ENCODE measurements at regions not wholly inside any gene's neighbourhood (a gene's known extent, or its start where the extent isn't known, plus 50 kb on each side); places are given as distances from the start of the nearest gene placed in this dataset.

GRCh38 chr4:127538016-127538415 is 94.7 kb upstream of the INTU start:
- no peak overlapping the region for H3K4me3 ChIP-seq (ENCODE audit: low read depth, low read length)
- TF ChIP-seq CTCF (IDR thresholded peaks at IDR 0.05; ENCODE audit: borderline replicate concordance, insufficient read depth, low read depth, low read length): no peak

DNA sequence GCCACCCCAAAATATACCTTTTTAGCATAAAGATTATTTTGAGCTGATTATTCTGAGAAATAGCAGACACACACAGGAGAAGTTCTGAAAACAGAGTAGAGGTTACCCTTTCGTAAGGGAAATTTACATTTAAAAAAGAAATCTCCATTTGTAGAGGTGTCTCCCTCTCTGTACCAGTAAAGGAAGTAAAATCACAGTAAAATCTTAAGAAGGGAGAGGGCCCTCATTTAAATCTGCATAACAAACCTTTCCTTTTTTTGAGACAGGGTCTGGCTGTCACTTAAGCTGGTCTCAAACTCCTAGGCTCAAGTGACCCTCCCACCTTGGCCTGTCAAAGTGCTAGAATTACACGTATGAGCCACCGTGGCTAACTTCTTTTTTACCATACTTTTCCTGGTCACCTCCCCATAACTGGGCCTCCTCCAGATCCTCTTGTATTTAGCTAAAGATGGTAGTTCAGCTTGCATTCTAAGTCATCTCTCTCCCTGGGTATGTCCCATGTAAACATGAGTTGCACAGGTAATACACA is 92.2 kb upstream of the INTU start:
- no peak for TF ChIP-seq CTCF (IDR thresholded peaks at IDR 0.05; ENCODE audit: borderline replicate concordance, insufficient read depth, low read depth, low read length)

DNA sequence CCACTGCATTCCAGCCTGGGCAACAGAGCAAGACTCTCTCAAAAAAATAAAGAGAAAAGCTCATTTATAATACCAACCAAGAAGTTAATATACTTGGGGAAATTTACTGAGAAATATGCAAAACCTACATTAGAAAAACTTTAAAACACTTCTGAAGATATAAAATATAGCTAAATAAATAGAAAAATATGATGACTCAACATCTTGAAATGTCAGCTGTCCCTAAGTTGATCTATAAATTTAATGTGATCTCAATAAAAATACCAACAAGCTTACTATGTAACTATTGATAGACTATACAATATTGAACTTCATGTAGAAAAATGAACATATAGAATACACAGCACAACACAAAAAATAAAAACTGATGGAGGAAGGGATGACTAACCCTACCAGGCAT is 87.5 kb upstream of the INTU start:
- no peak overlapping the region for H3K4me3 ChIP-seq (ENCODE audit: low read depth, low read length)
- no peak for TF ChIP-seq CTCF (IDR thresholded peaks at IDR 0.05; ENCODE audit: borderline replicate concordance, insufficient read depth, low read depth, low read length)

More for the DNA sequence above, 92.2 kb upstream of the INTU start:
- no peak overlapping the region for H3K4me3 ChIP-seq (ENCODE audit: low read depth, low read length)

- no peak for TF ChIP-seq CTCF (IDR thresholded peaks at IDR 0.05; ENCODE audit: borderline replicate concordance, insufficient read depth, low read depth, low read length)
- H3K4me3 ChIP-seq (ENCODE audit: low read depth, low read length): no peak overlapping the region
These were observed 83.5 kb upstream of the INTU start for GRCh38 chr4:127548990-127549925.

DNA sequence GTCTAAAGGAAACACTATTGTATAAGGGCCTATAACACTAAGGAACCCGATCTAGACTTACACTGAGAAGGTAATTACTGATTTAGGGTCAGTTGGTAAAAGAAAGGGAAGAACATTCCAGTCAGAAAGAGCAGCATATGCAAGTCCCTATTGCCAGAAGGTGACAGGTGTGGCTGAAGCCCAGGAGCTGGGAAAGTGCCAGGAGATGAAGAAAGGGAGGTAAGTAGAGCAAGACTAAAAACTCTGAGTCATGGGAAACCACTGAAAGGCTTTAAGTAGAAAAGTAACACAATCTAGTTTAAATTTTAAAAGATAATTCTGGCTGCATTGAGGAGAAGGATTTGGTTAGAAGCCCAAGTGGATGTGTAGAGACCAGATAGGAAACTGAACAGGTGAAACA is 77.7 kb upstream of the INTU start:
- TF ChIP-seq CTCF (IDR thresholded peaks at IDR 0.05; ENCODE audit: borderline replicate concordance, insufficient read depth, low read depth, low read length): no peak
- no peak overlapping the region for H3K4me3 ChIP-seq (ENCODE audit: low read depth, low read length)

DNA sequence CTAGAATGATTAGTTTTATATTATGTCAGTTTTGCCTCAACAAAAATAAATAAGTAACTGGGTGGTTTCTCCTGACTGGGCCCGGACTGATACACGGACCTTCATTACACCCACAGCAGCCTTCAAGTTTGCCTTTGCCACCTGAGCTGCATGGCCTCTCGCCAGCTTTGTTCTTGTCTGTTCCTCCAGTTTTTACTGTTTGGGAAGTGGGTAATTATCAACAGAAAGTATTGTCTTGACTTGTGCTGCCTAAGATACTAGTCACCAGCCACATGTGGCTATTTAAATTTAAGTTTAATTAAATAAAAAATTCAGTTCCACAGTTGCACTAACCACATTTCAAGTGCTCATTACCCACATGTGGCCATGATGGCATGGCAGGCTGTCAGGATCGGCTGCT is 74.7 kb upstream of the INTU start:
- H3K4me3 ChIP-seq (ENCODE audit: low read depth, low read length): no peak overlapping the region
- TF ChIP-seq CTCF (IDR thresholded peaks at IDR 0.05; ENCODE audit: borderline replicate concordance, insufficient read depth, low read depth, low read length): no peak

Measured in GM12875 (cell line).